Pulmonary artery endothelial cell (primary cell): ENCODE measurements at regions not wholly inside any gene's neighbourhood (a gene's known extent, or its start where the extent isn't known, plus 50 kb on each side); places are given as distances from the start of the nearest gene placed in this dataset.
"Not testable (repeated sequence)": the region's sequence is repeated elsewhere in the genome, so short reads cannot be mapped to it uniquely, and the experiment has no call there.

Source experiments
- DNase-seq: peaks from one replicate; pipeline ENCODE4 v3.0.0-alpha.2; 2011; ENCODE audit warnings: low read depth, low spot score

DNA sequence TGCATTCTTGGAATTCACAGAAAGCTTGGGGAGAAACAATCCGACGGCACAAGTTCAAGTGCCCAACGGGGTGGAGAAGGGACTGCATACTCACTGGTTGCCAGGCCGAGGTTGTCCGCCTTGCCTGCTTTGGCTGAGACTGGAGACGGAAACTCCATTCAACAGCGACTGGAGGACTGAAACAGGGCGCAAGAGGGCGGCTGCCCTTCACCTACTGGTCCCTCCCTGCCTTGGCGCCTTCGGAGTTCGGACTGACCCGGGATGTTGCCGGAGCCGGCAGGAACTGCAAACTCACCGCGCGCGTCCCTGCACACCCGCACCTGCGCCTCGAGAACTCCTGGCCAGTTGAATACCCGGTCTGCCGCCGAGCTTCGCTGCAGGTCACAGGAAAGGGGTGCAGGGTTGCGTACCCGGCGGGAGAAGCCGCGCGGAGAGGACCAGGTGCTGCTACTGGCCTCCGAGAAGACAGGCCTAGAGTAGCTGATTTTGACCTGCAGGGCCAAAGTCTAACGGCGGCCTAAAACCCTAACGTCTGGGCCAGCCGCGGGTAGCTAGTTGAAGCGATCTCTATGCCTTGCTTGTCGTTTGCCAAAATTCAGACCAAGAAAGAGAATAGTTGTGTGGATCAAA is 132.9 kb downstream of the FAM72B start:
- not testable (repeated sequence) for DNase-seq

DNA sequence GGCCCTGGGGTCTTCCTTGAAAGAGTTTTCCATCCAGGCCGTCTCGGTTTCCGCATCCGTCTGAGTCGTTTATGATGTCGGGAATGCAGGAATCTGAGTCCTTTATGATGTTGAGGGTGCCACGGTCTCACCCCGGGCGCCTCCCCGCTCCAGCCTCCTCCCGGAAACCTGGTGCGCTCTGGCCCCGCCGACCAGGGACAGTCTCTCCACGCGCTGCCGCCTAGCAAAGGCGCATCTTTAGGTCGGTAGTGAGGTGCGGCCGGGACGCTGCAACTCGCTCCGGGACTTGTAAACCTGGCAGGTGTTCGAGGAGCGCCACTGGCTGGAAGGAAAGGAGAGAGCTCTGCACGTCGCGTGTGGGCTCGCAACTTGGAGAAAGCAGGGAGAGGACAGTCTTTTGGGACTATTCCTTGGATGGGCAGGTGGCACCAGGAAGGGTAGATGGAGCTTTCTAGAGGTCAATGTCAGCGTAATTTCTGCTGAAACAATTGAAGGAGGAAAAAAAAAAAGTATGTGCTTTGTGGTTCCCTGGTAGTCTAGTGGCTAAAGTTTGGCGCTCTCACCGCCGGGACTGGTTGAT is 132.0 kb downstream of the FAM72B start:
- not testable (repeated sequence) for DNase-seq

DNA sequence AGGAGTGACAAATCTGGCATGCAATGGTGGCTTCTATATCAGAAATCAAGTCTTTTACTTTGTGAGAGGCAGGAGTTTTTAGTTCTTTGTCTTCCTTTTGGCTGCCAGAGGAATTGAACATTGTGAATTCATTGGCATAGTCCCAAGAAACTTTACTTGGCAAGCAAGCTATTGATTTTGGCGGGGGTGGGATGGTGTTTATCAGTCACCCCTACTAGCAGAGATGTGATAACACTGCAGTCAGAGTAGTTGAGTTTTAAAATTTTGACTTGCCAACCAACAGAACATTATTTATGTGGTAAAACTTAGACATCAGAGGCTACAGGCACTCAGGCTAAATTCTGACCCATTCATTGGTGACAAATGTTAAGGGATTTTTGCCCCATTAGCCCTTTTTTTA is 129.2 kb downstream of the FAM72B start:
- not testable (repeated sequence) for DNase-seq

DNA sequence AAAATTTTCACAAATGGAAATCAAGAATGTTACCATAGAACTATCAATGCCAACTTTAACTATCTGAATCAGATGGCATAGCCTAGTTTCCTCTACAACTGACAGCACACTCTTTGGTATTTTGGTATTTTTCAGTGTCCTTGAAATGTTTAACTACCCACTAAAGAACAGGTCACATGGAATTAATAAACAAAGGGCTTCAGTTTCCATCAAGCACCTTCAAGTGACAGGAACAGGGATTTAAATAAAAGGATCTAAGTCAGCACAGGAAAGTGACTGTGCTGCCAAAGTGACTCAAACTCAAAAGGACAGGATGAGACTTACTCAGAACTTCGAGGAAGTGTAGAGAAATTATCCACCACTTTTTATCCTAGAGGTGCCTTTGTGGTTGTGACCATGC is 117.2 kb downstream of the FAM72B start:
- DNase-seq = not testable (repeated sequence)

DNA sequence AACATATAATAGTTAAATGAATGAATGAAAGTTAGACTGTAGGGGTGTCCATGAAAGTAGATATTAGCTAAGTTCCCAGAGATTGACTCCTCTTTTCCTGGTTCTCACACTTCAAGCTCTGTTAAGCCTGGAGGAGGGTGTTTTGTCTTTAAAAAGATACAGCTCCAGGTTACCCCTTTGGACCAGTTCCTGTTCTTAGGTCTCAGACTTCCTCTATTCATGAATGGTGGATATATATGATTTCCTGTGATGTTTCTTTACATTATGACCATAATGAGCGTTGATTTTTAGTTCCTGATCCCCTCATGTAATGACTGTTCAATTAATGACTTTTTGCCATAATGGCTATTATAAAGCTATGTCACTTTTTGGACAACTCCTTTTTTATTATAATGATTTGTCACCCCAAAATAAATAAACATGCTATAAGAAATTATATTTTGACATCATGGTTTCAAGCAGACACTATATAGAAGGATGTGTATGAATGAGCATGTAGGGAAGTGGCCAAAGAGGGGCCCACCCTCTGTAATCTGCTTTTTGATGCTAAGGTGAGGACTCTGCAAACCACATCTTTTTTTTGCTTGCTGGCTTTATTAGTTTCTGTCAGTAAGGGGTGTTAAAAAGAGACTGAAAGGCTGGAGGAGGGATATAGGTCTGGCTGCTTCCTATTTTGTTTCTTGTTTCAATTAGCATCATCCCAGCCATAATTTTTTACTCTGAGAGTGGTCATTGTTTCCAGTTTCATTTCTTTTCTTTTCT is 115.2 kb downstream of the FAM72B start:
- DNase-seq = not testable (repeated sequence)

DNA sequence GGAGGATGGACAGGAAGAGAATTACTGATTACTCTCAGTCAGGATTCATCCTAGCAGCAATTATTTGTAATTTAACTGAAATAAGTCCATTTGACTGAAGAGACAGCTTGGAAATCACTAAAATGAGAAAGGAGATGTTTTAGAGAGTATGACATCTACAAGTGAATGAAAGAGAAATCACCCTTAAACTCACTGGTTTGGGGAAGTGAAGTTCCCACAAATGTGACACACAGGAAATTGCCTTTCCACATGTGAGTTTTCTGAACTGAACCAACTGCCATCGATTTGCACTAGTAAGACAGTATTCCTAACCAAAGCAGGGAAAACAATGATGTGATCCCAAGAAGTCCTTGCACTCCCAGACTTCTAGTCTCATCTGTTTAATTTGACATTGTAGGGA is 110.3 kb downstream of the FAM72B start:
- DNase-seq = not testable (repeated sequence)

DNA sequence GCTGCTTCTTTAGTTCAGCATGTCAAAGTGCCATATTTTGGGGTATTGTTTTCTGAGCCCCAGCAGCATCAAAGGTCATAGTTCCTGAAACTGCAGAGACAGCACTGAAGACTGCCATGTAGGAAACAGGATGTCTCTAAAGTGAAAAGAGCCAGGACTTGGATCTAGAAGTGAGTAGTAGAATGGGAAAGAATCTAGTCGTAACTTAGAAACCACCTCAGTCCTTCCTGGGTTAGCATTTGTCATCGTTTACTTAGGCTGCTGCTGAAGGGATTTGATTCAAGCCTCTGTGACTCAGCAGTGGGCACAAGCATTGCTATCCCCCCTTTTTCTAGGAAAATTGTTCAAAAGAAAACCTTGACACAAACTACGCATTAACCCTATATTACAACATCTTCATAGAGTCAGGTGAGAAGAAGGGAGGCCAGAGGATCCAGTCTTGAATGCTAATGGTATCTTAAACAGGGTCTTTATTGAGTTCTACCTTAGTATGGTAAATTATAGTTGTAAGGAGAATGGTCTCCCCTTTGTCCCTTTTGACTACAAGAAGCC is 108.8 kb downstream of the FAM72B start:
- DNase-seq = not testable (repeated sequence)

DNA sequence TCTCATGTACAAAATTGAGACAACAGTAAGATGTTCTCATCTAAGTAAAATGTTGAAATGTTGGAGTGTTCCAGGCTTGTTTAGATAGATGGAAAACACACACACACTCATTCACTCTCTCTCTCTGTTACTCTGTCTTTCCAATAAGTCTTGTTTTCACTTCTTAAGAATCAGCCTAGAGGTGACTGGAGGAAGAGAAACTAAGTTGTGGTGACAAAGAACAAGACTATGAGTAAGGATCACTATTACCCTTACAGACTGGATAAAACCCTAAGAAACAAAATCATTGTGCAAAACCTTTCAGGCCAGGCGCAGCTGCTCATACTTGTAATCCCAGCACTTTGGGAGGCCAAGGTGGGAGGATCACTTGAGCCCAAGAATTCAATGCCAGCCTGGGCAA is 107.5 kb downstream of the FAM72B start:
- DNase-seq = not testable (repeated sequence)

DNA sequence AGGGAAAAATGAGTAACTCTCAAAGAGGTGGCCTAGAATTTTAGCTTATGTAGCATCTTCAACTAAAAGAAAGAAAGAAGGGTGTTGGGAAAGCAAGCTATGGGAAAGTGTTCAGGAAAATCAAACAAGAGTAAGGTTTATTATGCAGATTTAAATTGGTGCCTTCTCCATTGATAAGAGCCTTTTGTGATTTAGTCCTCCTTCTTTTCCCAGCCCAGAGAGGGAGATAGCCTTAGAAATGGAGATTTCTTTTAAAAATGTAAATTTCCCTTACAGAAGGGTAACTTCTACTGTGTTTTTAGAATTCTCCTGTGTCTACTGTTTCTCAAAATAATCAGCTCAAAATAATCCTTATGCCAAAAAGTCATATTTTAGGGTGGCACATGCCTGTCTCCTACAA is 104.5 kb downstream of the FAM72B start:
- not testable (repeated sequence) for DNase-seq

DNA sequence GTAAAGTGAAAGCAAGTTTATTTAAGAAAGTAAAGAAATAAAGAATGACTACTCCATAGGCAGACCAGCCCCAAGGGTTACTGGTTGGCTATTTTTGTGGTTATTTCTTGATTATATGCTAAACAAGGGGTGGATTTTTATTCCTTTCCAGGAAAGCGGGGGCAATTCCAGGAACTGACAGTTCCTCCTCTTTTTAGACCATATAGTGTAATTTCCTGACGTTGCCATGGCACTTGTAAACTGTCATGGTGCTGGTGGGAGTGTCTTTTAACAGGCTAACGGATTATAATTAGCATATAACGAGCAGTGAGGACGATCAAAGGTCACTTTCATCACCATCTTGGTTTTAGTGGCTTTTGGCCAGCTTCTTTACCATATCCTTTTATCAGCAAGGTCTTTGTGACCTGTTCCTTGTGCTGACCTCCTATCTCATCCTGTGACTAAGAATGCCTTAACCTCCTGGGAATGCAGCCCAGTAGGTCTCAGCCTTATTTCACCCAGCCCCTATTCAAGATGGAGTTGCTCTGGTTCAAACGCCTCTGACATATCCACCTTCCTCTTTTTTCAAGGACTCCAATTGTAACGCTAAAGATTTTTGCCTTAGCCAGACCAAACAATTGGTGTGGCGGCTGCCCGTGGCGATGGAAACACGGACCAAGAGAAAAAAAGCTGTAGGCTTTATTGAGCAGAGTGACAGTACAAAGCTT is 103.8 kb downstream of the FAM72B start:
- not testable (repeated sequence) for DNase-seq

DNA sequence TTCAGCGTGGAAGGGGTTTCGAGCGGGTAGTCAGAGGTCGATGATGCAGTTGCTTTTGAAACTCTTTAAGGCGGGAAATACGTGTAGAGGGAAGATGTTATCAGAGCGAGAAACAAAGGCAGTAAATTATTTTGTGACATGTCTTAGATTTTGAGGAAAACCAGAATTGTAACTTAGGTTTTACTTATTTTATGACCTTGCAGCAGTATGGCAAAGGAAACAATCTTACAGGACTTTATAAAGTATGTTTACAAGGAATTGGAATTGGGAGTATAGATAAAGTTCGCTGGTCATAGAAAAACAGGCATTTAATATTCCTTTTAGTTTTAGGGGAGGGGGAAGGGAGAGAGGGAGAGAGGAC is 103.3 kb downstream of the FAM72B start:
- not testable (repeated sequence) for DNase-seq

DNA sequence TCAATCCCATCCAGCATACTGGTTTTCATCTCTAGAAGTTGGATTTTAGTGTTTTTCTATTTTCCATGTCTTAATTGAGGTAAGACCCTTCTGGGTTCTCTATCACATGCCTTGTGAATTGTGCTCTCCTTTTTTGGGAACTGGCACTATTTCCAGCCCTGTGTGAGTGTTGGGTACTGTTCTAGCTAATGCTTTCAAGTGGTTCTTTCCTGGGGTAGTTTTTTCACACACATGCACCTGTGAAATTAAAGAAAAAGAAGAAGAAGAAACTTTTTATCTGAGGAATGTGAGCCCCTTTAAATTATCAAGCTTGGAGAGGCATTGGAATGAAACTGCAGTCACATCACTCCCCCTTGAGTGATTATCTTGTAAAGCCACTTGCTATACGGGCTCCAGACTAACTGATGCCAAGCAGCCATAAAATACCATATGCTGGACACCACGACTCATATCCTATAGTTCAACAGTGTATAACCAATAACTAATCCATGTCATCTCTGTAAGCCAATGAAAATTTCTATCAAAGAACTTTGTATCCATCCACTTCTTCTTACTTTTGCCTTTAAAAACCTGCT is 102.4 kb downstream of the FAM72B start:
- DNase-seq = not testable (repeated sequence)

DNA sequence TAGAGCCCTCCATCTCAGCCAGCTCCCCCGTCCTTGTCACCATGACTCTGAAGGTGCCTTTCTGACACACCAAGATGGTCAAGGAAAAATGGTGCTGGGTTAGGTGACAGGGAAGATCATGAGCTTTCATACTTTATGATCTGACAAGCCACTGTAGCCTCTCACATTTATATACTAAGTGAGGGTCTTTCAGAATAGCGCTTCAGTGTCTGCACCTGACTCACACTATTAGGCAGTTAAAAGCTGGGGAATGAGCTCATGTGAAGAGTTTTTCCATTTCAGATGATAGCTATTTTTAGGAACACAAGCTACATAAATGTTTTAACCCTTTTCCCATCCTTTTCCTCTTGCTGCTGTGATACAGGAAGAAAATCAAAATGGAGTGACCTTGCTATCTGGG is 101.1 kb downstream of the FAM72B start:
- not testable (repeated sequence) for DNase-seq

DNA sequence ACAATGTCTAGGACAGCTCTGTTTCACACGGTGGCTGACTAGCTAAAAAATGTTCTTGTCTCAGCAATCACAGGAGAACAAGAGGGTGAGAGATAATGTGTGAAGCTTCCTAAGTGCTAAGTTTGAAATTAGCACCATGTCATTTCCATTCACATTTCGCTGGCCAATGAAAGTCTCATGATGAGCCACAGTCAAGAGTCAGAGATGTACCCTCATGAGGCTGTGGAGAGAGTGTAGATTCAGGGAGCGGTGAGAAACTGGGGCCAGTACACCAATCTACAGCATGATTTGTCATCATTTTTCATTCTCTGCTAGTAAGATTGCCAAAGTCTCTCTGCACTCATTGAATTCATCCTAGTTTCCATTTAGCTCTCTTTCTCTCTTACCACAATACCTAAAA is 97.9 kb downstream of the FAM72B start:
- DNase-seq = not testable (repeated sequence)

DNA sequence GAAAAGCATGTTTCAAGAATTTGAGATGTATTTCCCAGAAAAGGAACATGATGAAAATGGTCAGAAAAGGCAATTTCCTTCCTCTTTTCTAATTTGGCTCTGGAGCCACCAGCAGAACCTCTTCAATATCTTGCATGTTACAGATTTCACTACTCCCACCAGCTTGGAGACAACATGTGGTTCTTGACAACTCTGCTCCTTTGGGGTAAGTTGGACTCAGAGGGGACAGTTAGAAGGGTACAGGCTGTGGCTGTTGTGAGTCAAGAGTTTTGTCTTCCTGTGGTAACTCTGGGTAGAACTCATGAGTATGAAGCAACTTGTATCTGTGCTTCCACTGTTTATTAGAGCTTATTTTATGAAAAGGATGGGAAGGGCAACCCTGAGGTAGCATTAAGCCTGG is 96.9 kb downstream of the FAM72B start:
- DNase-seq = not testable (repeated sequence)

DNA sequence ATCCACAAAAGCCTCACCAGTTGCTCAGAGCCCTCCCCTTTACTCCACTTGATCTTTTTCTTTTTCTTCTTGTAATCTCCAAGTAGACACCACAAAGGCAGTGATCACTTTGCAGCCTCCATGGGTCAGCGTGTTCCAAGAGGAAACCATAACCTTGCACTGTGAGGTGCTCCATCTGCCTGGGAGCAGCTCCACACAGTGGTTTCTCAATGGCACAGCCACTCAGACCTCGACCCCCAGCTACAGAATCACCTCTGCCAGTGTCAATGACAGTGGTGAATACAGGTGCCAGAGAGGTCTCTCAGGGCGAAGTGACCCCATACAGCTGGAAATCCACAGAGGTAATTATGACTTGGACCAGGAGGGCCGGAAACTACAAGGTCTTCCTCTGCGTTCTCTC is 95.6 kb downstream of the FAM72B start:
- not testable (repeated sequence) for DNase-seq

DNA sequence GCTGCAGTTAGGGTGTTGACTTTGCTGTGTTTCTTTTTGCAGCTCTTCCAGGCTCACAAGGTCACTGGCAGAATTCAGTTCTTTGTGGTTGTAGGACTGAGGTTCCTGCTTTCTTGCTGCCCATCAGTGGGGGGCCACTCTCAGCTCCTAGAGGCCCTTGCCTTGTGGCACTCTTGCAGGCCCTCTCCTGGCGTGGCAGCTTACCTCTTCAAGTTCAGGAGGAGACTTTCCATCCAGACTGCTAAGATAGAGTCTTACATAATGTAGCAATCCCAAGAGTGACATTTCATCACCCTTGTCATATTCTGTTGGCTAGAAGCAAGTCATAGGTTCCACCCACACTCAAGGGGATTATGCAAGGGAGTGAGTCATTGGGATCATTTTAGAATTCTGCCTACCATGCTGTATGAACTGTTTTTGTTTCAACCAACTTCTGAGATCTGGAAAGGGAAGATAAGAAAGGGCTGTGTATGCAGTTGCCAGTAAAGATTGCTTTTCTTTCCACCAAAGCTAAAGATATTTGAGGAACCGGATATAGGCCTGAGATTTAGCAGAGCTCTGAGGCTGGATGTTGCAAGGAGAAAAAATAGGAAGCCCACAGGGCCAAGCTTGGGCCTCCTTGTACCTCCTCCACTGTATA is 91.7 kb downstream of the FAM72B start:
- not testable (repeated sequence) for DNase-seq

DNA sequence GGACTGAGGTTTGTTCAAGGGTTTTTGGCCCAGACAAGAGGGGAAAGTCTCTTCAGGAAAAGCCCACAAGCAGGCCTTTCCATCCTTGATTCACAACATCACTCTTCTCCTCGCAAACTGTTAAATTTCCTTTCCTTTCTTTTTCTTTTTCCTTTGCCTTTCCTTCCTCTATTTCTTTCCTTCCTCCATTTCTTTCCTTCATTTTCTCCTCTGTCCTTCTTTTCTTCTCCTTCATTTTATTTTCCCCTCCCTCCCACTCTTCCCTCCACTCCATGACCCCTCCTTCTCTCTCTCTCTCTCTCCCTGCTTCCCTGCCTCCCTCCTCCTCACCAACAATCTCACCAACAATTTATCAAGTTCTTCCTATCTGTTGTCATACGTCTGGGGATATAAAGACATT is 89.1 kb downstream of the FAM72B start:
- not testable (repeated sequence) for DNase-seq

DNA sequence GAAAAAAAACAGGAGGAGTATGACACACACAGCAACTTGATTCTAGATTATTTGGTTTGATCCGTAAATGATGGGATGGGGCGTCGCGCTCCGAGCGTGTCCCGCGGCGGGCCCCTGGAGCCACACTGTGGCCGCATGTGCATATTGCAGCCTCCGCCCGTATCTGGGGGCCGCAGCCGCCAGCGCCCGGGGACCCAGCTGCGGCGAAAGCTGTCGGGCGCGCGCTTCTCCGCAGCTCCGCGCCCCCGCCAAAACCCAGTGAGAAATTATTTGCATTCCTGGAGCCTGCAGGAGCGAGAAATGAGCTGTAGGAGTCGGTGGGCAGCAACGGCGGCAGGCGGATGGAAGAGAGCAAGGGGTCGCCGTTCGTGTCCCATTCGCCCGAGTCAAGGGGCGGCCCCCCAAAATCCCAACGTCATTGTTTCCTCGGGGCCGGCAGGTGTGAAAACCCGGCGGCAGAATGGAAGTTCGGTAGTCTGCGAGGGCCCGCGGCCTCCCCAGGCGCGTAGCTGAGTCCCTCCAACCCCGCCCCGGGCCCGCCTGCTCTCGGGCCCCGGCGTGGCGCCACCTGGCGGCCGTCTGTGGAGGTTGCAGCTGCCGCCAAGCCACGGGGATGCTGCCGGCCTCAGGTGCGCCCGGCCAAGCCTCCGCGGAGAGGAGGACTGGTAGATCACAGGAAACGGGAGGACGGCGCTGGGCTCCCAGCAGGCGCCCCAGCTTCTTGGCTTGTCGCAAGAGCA is 86.8 kb downstream of the FAM72B start:
- DNase-seq = not testable (repeated sequence)

DNA sequence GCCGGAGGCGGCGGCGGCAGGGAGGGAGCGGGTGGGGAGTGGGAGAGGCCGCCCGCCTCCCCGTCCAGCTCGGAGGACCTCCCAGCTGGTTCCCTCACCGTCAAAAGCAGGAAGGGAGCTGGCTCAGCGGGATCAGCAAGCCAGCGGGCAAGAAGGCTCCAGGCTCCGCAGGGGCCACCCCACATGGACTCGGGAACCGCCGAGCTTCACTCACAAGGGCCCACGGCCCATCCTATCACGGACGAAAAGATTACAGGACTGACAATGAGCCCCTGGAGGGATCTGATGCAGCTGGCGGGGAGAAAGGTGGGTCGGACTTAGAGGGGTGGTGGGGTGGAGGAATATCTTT is 86.3 kb downstream of the FAM72B start:
- not testable (repeated sequence) for DNase-seq
